Memory B cell (primary cell): ENCODE measurements at regions not wholly inside any gene's neighbourhood (a gene's known extent, or its start where the extent isn't known, plus 50 kb on each side); places are given as distances from the start of the nearest gene placed in this dataset.
"Not testable (repeated sequence)": the region's sequence is repeated elsewhere in the genome, so short reads cannot be mapped to it uniquely, and the experiment has no call there.

Experiments used
- ATAC-seq: fragments of 150-1000 bp; cut with Tn5 transposase; 2 replicates; pipeline ENCODE4 v1.10.0; 2021; ENCODE audit warnings: low read depth, mild to moderate bottlenecking, moderate library complexity
- DNase-seq, 2 donors: peaks; one replicate each; pipeline ENCODE4 v3.0.0; 2022; ENCODE audit warnings: low spot score in 2 of 2
- H3K27ac Mint-ChIP-seq: one replicate; pipeline ENCODE4 v1.8.0; 2022; ENCODE audit warnings: mild to moderate bottlenecking, moderate library complexity, mixed read lengths
- H3K27me3 Mint-ChIP-seq: one replicate; pipeline ENCODE4 v1.8.0; 2022; ENCODE audit warnings: mixed read lengths
- H3K36me3 Mint-ChIP-seq: one replicate; pipeline ENCODE4 v1.8.0; 2022; ENCODE audit warnings: mild to moderate bottlenecking, mixed read lengths
- H3K4me1 Mint-ChIP-seq: one replicate; pipeline ENCODE4 v1.8.0; 2022; ENCODE audit warnings: mixed read lengths
- H3K4me3 Mint-ChIP-seq: one replicate; pipeline ENCODE4 v1.8.0; 2022; ENCODE audit warnings: mild to moderate bottlenecking, moderate library complexity, mixed read lengths
- H3K9me3 Mint-ChIP-seq: one replicate; pipeline ENCODE4 v1.8.0; 2022; ENCODE audit warnings: mixed read lengths

- no peaks in the 10 kb centered on the region for H3K27me3 Mint-ChIP-seq
- H3K9me3 Mint-ChIP-seq = no peaks in the 10 kb centered on the region
- H3K27ac Mint-ChIP-seq = no peak overlapping the region
- H3K36me3 Mint-ChIP-seq = no peaks in the 10 kb centered on the region
- H3K4me1 Mint-ChIP-seq = no peaks in the 10 kb centered on the region
- no peak for ATAC-seq
- H3K4me3 Mint-ChIP-seq = no peak overlapping the region
- DNase-seq = no peak
Observed at GRCh38 chr4:114223580-114223979, 244.1 kb upstream of the ARSJ start.

DNA sequence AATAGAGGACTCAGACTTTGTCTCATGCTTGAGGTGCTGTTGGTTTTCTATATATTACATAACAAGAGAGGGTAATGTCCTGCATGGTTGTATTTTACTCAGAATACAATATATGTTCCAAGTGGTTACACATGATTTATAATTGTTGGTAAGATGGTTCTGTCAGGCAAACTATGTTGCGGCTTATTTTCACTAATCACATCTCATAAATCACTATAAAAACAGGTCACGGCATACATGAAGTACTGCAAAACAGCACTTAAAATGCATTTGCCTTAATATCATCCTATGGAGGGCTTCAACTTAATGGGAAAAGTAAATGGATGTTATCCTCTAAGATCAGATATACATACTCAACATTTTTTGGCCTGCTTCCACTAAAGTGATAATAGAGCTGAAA is 246.0 kb upstream of the ARSJ start:
- Mint-ChIP-seq H3K9me3 (no peaks in the 10 kb centered on the region), H3K27ac (no peak overlapping the region), H3K4me1 (no peaks in the 10 kb centered on the region)

GRCh38 chr4:114226179-114226578 is 246.7 kb upstream of the ARSJ start:
- Mint-ChIP-seq H3K4me3 (no peak overlapping the region), H3K4me1 (no peaks in the 10 kb centered on the region), H3K27ac (no peak overlapping the region), H3K27me3 (no peaks in the 10 kb centered on the region), H3K36me3 (no peaks in the 10 kb centered on the region), H3K9me3 (no peaks in the 10 kb centered on the region)
- ATAC-seq = no peak
- DNase-seq = no peak

More for the DNA sequence above, 246.0 kb upstream of the ARSJ start:
- Mint-ChIP-seq H3K27me3 (no peaks in the 10 kb centered on the region), H3K4me3 (no peak overlapping the region), H3K36me3 (no peaks in the 10 kb centered on the region)
- no peak for DNase-seq
- no peak for ATAC-seq

DNA sequence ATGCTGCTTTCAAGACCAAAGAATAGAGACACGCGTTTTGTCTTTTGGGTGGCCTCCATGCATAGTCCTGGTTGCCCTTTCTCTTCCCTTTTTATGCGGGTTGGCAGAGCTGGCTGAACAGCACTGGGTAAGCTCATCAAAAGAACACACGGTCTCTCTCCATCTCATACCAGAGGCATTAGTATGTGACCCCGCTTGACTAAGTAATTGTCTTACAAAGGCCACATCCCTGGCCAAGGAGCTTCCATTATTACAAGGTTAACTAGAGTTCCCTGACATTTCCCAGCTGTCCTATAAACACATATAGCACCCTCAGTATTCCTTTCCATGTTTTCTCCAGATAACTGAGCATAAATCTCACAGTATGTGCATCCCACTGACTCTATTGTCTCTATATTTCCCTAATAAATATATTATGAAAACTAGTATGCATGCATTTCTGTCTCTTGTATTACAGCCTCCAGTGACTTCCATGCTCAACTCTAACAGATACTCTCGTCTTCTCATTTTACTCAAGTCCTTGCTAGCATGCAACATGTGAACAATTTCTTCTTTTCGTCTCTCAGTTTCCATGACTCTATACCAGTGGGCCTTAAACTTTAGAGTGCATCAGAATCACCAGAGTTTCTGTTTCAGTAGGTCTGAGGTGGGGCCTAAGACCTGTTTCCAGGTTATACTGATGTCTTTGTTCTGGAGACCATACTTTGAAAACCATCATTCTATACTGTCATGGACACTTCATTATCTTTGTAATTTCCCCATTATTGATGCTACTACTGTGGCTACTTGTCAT is 247.7 kb upstream of the ARSJ start:
- DNase-seq = no peak
- no peak for ATAC-seq
- H3K27ac Mint-ChIP-seq = no peak overlapping the region
- no peaks in the 10 kb centered on the region for H3K4me1 Mint-ChIP-seq
- H3K9me3 Mint-ChIP-seq = no peaks in the 10 kb centered on the region
- no peak overlapping the region for H3K4me3 Mint-ChIP-seq
- H3K27me3 Mint-ChIP-seq = no peaks in the 10 kb centered on the region
- no peaks in the 10 kb centered on the region for H3K36me3 Mint-ChIP-seq

GRCh38 chr4:114229706-114230105 is 250.3 kb upstream of the ARSJ start:
- Mint-ChIP-seq H3K36me3 (no peaks in the 10 kb centered on the region), H3K4me3 (no peak overlapping the region), H3K27ac (no peak overlapping the region), H3K27me3 (peaks cover 4% of the 10 kb centered on the region), H3K4me1 (no peaks in the 10 kb centered on the region), H3K9me3 (no peaks in the 10 kb centered on the region)
- no peak for ATAC-seq
- DNase-seq = no peak

DNA sequence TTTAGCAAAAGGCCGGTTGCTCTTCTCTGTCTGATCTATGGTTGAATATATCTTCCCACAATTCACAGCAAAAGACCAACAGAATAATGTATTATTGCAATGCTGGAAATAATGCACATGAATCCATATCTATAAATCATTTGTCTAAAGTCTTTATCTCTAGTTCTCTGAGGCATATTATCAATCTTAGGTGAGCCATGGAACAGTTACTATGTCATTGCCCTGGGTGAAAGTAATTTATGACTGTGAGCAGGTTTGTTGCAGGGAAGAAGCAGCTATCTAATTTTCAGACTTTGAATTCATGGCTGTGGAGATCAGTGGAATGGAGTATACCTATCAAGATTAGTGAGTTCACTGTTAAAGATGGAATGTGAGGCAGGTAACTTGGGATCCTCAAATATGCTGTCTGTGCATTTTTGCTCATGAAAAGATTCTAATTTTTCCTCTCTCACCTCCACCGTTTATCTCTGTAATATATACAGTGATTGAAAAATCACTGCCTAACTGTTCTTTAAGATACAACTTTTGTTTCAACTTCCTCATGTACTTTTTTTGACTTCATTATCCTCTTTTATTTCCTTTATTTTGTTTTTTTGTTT is 256.8 kb upstream of the ARSJ start:
- Mint-ChIP-seq H3K27ac (no peak overlapping the region), H3K27me3 (peaks cover 4% of the 10 kb centered on the region), H3K4me1 (no peaks in the 10 kb centered on the region), H3K4me3 (no peak overlapping the region), H3K9me3 (no peaks in the 10 kb centered on the region), H3K36me3 (no peaks in the 10 kb centered on the region)
- DNase-seq = no peak
- ATAC-seq = no peak

- H3K27ac Mint-ChIP-seq = no peak overlapping the region
- ATAC-seq (no peak), DNase-seq (no peak)
- H3K4me3 Mint-ChIP-seq = no peak overlapping the region
- no peaks in the 10 kb centered on the region for H3K4me1 Mint-ChIP-seq
- H3K27me3 Mint-ChIP-seq = peaks cover 4% of the 10 kb centered on the region
- no peaks in the 10 kb centered on the region for H3K9me3 Mint-ChIP-seq
- H3K36me3 Mint-ChIP-seq = no peaks in the 10 kb centered on the region
Observed at GRCh38 chr4:114237997-114238396, 258.6 kb upstream of the ARSJ start.

DNA sequence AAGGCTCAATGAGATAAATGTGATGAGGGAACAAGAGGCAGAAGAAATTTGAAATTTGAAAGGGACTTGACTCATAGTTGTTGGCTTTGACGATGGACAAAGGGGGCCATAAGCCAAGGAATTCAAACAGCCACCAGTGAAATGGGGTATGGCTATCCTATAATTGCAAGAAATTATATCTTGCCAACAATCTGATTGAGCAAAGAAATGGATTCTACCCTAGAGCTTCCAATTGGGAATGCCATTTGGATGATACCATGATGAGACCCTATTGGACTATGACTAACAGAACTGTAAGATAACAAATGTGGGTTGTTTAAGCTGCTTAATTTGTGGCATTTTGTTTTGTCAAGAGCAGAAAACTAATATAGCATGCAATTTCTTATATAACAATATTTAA is 270.1 kb upstream of the ARSJ start:
- no peak for ATAC-seq
- H3K27me3 Mint-ChIP-seq = peaks cover 7% of the 10 kb centered on the region
- H3K9me3 Mint-ChIP-seq = no peaks in the 10 kb centered on the region
- DNase-seq = no peak
- no peak overlapping the region for H3K4me3 Mint-ChIP-seq
- H3K27ac Mint-ChIP-seq = no peak overlapping the region
- no peaks in the 10 kb centered on the region for H3K4me1 Mint-ChIP-seq
- H3K36me3 Mint-ChIP-seq = no peaks in the 10 kb centered on the region

DNA sequence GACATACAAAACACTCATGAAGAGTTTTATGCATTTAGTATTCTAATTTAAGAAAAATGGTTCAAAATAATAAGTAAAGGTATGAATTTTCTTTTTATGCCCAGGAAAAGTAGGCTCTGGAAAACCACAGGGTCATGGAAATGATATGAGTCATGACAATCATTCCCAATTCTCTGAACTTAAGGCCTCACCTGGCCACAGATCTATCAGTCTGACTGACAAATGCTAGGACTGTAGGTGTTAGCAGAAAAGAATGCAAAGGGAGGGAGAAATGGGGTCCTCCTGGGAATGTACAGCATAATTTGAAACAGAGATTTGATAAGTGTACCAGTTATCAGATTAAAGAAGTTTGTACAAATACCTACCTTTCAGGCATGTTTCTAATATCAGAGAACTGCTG is 270.5 kb upstream of the ARSJ start:
- ATAC-seq (no peak), DNase-seq (no peak)
- H3K27me3 Mint-ChIP-seq = peaks cover 7% of the 10 kb centered on the region
- no peak overlapping the region for H3K27ac Mint-ChIP-seq
- H3K4me1 Mint-ChIP-seq = no peaks in the 10 kb centered on the region
- no peaks in the 10 kb centered on the region for H3K36me3 Mint-ChIP-seq
- H3K9me3 Mint-ChIP-seq = no peaks in the 10 kb centered on the region
- H3K4me3 Mint-ChIP-seq = no peak overlapping the region

GRCh38 chr4:114250439-114250891 is 271.0 kb upstream of the ARSJ start:
- H3K36me3 Mint-ChIP-seq = no peaks in the 10 kb centered on the region
- ATAC-seq = no peak
- H3K9me3 Mint-ChIP-seq = no peaks in the 10 kb centered on the region
- no peak overlapping the region for H3K4me3 Mint-ChIP-seq
- no peaks in the 10 kb centered on the region for H3K4me1 Mint-ChIP-seq
- DNase-seq = no peak
- no peak overlapping the region for H3K27ac Mint-ChIP-seq
- peaks cover 7% of the 10 kb centered on the region for H3K27me3 Mint-ChIP-seq

- H3K36me3 Mint-ChIP-seq = no peaks in the 10 kb centered on the region
- no peak for DNase-seq
- ATAC-seq = no peak
- no peak overlapping the region for H3K27ac Mint-ChIP-seq
- H3K27me3 Mint-ChIP-seq = peaks cover 6% of the 10 kb centered on the region
- no peak overlapping the region for H3K4me3 Mint-ChIP-seq
- no peaks in the 10 kb centered on the region for H3K9me3 Mint-ChIP-seq
- no peaks in the 10 kb centered on the region for H3K4me1 Mint-ChIP-seq
Observed at GRCh38 chr4:114251020-114251419, 271.6 kb upstream of the ARSJ start.

DNA sequence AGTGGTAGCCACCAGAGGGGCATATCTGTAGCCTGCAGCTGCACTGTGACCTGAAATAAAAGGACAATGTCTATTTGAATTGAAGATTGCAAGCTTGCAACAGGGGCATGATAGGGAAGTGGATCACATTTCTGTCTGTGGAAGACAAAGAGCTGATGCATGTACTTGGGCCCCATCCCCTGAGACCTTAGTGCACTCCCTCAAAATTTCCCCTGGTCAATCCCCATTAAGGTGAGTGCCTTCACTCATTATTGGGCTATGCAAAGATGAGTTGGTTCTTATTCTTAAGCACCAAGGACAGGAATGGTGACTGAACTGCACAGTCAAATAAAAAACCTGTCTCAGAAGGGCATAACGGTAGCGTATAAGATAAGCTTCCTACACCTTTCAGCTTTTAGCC is 273.1 kb upstream of the ARSJ start:
- Mint-ChIP-seq H3K36me3 (no peaks in the 10 kb centered on the region), H3K4me1 (no peaks in the 10 kb centered on the region), H3K9me3 (no peaks in the 10 kb centered on the region), H3K27me3 (peaks cover 3% of the 10 kb centered on the region), H3K27ac (no peak overlapping the region), H3K4me3 (no peak overlapping the region)
- ATAC-seq (no peak), DNase-seq (no peak)

DNA sequence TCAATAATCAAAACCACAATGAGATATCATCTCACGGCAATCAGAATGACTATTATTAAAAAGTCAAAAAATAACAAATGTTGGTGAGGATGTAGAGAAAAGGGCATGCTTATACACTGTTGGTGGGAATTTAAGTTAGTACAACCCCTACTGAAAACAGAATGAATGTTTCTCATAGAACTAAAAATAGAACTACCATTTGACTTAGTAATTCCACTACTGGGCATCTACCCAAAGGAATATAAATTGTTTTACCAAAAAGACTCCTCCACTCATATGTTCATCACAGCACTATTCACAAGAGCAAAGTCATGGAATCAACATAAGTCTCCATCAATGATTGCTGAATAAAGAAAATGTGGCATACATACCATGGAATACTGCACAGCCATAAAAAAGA is 278.1 kb upstream of the ARSJ start:
- Mint-ChIP-seq H3K27ac (no peak overlapping the region), H3K4me3 (no peak overlapping the region), H3K4me1 (no peaks in the 10 kb centered on the region), H3K27me3 (no peaks in the 10 kb centered on the region), H3K9me3 (no peaks in the 10 kb centered on the region), H3K36me3 (no peaks in the 10 kb centered on the region)
- no peak for ATAC-seq
- DNase-seq = no peak

DNA sequence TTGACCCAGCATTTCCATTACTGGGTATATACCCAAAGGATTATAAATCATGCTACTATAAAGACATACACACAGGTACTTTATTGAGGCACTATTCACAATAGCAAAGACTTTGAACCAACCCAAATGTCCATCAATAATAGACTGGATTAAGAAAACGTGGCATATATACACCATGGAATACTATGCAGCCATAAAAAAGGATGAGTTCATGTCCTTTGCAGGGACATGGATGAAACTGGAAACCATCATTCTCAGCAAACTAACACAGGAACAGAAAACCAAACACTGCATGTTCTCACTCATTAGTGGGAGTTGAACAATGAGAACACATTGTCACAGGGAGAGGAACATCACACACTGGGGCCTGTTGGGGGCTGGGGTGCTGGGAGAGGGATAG is 283.0 kb upstream of the ARSJ start:
- DNase-seq, H3K4me3 Mint-ChIP-seq, ATAC-seq, H3K9me3 Mint-ChIP-seq, H3K27ac Mint-ChIP-seq, H3K4me1 Mint-ChIP-seq, H3K36me3 Mint-ChIP-seq, H3K27me3 Mint-ChIP-seq: not testable (repeated sequence)

DNA sequence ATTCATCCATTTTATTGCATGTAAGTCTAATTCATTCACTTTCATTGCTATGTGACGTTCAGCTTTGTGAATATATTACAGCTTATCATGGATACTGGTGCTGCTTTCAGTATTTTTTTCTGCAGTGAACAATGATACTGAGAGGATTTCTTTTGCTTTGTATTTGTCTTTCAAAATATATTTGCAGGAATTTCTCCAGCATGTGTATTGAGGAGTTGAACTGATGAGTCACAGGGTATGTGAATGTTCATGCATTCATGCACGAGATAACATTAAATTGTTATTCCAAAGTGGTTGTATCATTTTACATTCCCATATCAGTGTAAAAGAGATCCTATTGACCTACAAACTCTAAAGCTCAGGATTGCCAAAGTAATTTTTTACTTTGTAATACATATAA is 283.8 kb upstream of the ARSJ start:
- Mint-ChIP-seq H3K9me3 (no peaks in the 10 kb centered on the region), H3K4me1 (no peaks in the 10 kb centered on the region), H3K27me3 (no peaks in the 10 kb centered on the region), H3K27ac (no peak overlapping the region), H3K36me3 (no peaks in the 10 kb centered on the region), H3K4me3 (no peak overlapping the region)
- no peak for DNase-seq
- ATAC-seq = no peak
